Body of pancreas (tissue), 4 donors: ENCODE measurements at regions not wholly inside any gene's neighbourhood (a gene's known extent, or its start where the extent isn't known, plus 50 kb on each side); places are given as distances from the start of the nearest gene placed in this dataset.

Experiments used
- ATAC-seq: fragments of 150-250 bp; one replicate; pipeline ENCODE4 v1.9.1; 2016
- DNase-seq, 4 donors: peaks; one replicate each; pipeline ENCODE4 v3.0.0-alpha.2; 2019
- H3K27ac ChIP-seq, 4 donors: fragments of 200-600 bp; sonication (generic); 1 replicate in 3 of 4; 2 replicates in 1 of 4; pipeline versions ENCODE4 v1.5.1 to v1.6.1; 2016 to 2019; ENCODE audit warnings: mild to moderate bottlenecking in 1 of 4, mixed read lengths in 1 of 4, moderate library complexity in 1 of 4
- H3K27me3 ChIP-seq, 2 donors: fragments of 200-600 bp; sonication (generic); one replicate each; pipeline ENCODE4 v1.6.0; 2016; ENCODE audit warnings: mild to moderate bottlenecking in 1 of 2
- H3K36me3 ChIP-seq, 2 donors: fragments of 200-600 bp; sonication (generic); replicated peaks in 1 of 2; 2 replicates each; pipeline ENCODE4 v1.5.1; 2016; ENCODE audit warnings: low read depth in 2 of 2; ENCODE audit not compliant: insufficient read depth in 1 of 2
- H3K4me1 ChIP-seq: fragments of 200-600 bp; sonication (generic); one replicate; pipeline ENCODE4 v1.6.0; 2016
- H3K4me3 ChIP-seq, 2 donors: fragments of 200-600 bp; sonication (generic); 1 replicate in 1 of 2; 2 replicates in 1 of 2; pipeline ENCODE4 v1.5.1; 2016 to 2019
- H3K9me3 ChIP-seq, 3 donors: fragments of 200-600 bp; sonication (generic); 1 replicate in 2 of 3; 2 replicates in 1 of 3; pipeline ENCODE4 v1.5.1; 2016
- POLR2A ChIP-seq, 3 donors: fragments of 450-650 bp; IDR thresholded peaks; one replicate each; pipeline ENCODE4 v1.6.1; 2016; ENCODE audit warnings: antibody characterized with exemption in 3 of 3, mild to moderate bottlenecking in 2 of 3
- WGBS, 2 donors: methylation state at CpG; one replicate each; pipeline ENCODE4 v1.1.5; 2017; 5-methylcytosine and 5-hydroxymethylcytosine counted together
- intact Hi-C: fragments of 100-400 bp; cut with DNase I; formaldehyde crosslinking; loops from one replicate; pipeline ENCODE4 v1.15.1; 2023
- TF ChIP-seq, protein P1 (sequence below), 7 experiments: fragments of 450-650 bp in 4 of 7; fragments of 200-600 bp in 3 of 7; sonication (generic) in 3 of 7; IDR thresholded peaks; one replicate each; pipeline ENCODE4 v1.5.1; 2016 to 2019; ENCODE audit warnings: antibody characterized with exemption in 7 of 7

- Histone ChIP-seq H3K4me3 (no peak overlapping the region), H3K27me3 (no peaks in the 10 kb centered on the region), H3K27ac (no peak overlapping the region), H3K4me1 (no peaks in the 10 kb centered on the region), H3K9me3 (no peaks in the 10 kb centered on the region), H3K36me3 (no peaks in the 10 kb centered on the region)
- 37 to 38% methylated on average over 16 of the region's 16 CpGs for WGBS, 2 donors
- TF ChIP-seq POLR2A (IDR thresholded peaks at IDR 0.05) = no peak
- TF ChIP-seq, protein P1, sequence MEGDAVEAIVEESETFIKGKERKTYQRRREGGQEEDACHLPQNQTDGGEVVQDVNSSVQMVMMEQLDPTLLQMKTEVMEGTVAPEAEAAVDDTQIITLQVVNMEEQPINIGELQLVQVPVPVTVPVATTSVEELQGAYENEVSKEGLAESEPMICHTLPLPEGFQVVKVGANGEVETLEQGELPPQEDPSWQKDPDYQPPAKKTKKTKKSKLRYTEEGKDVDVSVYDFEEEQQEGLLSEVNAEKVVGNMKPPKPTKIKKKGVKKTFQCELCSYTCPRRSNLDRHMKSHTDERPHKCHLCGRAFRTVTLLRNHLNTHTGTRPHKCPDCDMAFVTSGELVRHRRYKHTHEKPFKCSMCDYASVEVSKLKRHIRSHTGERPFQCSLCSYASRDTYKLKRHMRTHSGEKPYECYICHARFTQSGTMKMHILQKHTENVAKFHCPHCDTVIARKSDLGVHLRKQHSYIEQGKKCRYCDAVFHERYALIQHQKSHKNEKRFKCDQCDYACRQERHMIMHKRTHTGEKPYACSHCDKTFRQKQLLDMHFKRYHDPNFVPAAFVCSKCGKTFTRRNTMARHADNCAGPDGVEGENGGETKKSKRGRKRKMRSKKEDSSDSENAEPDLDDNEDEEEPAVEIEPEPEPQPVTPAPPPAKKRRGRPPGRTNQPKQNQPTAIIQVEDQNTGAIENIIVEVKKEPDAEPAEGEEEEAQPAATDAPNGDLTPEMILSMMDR (IDR thresholded peaks at IDR 0.05) = no peak
- DNase-seq (no peak), ATAC-seq (no peak)
- intact Hi-C loops = no loop called here
These were observed 210.8 kb upstream of the SMIM21 start for GRCh38 chr18:75638223-75638775.

GRCh38 chr18:75635096-75635495, 207.6 kb upstream of the SMIM21 start:
- WGBS, 2 donors = 68 to 76% methylated on average over 5 of the region's 5 CpGs
- DNase-seq (peak in 3 of 4 donors; percentile 8 to 38 (median 12)), ATAC-seq (no peak)
- no peaks in the 10 kb centered on the region for H3K4me1 ChIP-seq
- no peak overlapping the region for H3K27ac ChIP-seq
- no peaks in the 10 kb centered on the region for H3K27me3 ChIP-seq
- H3K36me3 ChIP-seq = no peaks in the 10 kb centered on the region
- no peak overlapping the region for H3K4me3 ChIP-seq
- intact Hi-C loops = no loop called here
- no peaks in the 10 kb centered on the region for H3K9me3 ChIP-seq
- TF ChIP-seq, protein P1 (IDR thresholded peaks at IDR 0.05) = no peak
- TF ChIP-seq POLR2A (IDR thresholded peaks at IDR 0.05) = no peak

GRCh38 chr18:75625966-75626365, 198.5 kb upstream of the SMIM21 start:
- Histone ChIP-seq H3K9me3 (no peaks in the 10 kb centered on the region), H3K4me3 (no peak overlapping the region), H3K27me3 (no peaks in the 10 kb centered on the region), H3K27ac (no peak overlapping the region), H3K4me1 (no peaks in the 10 kb centered on the region), H3K36me3 (no peaks in the 10 kb centered on the region)
- TF ChIP-seq, protein P1 (IDR thresholded peaks at IDR 0.05) = no peak
- TF ChIP-seq POLR2A (IDR thresholded peaks at IDR 0.05) = no peak
- no peak for ATAC-seq
- intact Hi-C loops = no loop called here
- WGBS, 2 donors = 75% methylated on average over 5 of the region's 5 CpGs
- DNase-seq = no peak

- Histone ChIP-seq H3K4me3 (no peak overlapping the region), H3K27ac (no peak overlapping the region), H3K9me3 (no peaks in the 10 kb centered on the region), H3K27me3 (no peaks in the 10 kb centered on the region), H3K4me1 (no peaks in the 10 kb centered on the region), H3K36me3 (no peaks in the 10 kb centered on the region)
- intact Hi-C loops = no loop called here
- no peak for ATAC-seq
- no peak for TF ChIP-seq POLR2A (IDR thresholded peaks at IDR 0.05)
- TF ChIP-seq, protein P1 (IDR thresholded peaks at IDR 0.05) = no peak
- no peak for DNase-seq
- 82% methylated on average over 5 of the region's 5 CpGs for WGBS, 2 donors
These were observed 197.4 kb upstream of the SMIM21 start for GRCh38 chr18:75624869-75625268.

DNA sequence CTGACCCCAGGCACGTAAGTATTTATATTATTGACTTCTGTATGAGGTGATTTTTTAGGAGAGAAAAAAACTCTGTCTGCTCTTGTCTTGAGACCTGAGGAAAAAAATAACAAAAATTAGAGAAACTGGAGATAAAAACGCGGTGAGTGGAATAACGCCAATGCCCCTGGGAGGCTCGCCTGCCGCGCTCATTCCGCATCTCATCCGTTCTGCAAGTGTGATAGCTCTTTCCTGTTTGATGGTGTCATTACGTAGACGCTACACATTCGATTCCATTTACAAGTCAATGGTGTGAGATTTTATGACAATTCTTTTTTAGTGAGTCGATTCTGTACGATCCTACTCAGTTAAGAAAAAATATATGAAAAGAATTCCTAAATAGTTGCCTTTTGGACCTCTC, 194.3 kb upstream of the SMIM21 start:
- H3K27ac ChIP-seq = no peak overlapping the region
- intact Hi-C loops = no loop called here
- no peaks in the 10 kb centered on the region for H3K27me3 ChIP-seq
- H3K4me1 ChIP-seq = no peaks in the 10 kb centered on the region
- DNase-seq (no peak), ATAC-seq (no peak)
- H3K36me3 ChIP-seq = no peaks in the 10 kb centered on the region
- TF ChIP-seq, protein P1 (IDR thresholded peaks at IDR 0.05) = no peak
- no peak for TF ChIP-seq POLR2A (IDR thresholded peaks at IDR 0.05)
- H3K4me3 ChIP-seq = no peak overlapping the region
- WGBS, 2 donors = 76 to 91% methylated on average over 14 of the region's 14 CpGs
- H3K9me3 ChIP-seq = no peaks in the 10 kb centered on the region
